PC-3 (cell line): ENCODE measurements at regions not wholly inside any gene's neighbourhood (a gene's known extent, or its start where the extent isn't known, plus 50 kb on each side); places are given as distances from the start of the nearest gene placed in this dataset.

Experiments
- CTCF ChIP-seq: fragments of 300-600 bp; sonication (generic); conservative IDR thresholded peaks from 2 replicates; pipeline ENCODE4 v1.5.1; 2017; ENCODE audit warnings: antibody characterized with exemption, low read depth, mild to moderate bottlenecking, low read length
- EZH2 ChIP-seq: fragments of 300-600 bp; sonication (generic); IDR thresholded peaks from one replicate; pipeline ENCODE4 v1.6.1; 2017; ENCODE audit warnings: antibody characterized with exemption, mild to moderate bottlenecking, low read length; ENCODE audit not compliant: unreplicated experiment
- EZH2phosphoT487 ChIP-seq: fragments of 300-600 bp; sonication (generic); IDR thresholded peaks from 2 replicates; pipeline ENCODE4 v1.6.1; 2018; ENCODE audit warnings: mild to moderate bottlenecking, antibody characterized with exemption, low read length, borderline replicate concordance

- no peak for TF ChIP-seq CTCF
- no peak for TF ChIP-seq EZH2
- no peak for TF ChIP-seq EZH2phosphoT487
Measured at GRCh38 chr5:148882332-148882731, 55.9 kb downstream of the ADRB2 start.
